ENCODE measurements at regions not wholly inside any gene's neighbourhood (a gene's known extent, or its start where the extent isn't known, plus 50 kb on each side); places are given as distances from the start of the nearest gene placed in this dataset.

DNA sequence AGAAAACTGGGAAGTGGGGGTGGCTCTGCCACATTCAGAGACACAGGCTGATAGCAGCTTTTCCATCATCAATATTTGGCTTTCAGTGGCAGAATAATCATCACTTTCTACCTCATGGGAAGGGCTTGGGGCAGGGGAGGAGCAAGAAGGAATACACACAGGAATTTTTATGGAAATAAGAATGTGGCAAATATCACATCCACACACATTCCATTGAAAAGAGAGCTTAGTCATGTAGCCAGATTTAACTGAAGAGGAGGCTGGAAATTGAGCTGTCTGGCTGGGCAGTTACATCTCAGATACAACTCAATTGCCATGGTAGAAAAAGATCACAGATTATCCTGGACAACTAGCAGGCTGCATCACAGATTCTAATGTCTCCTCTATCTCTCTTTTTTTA, 1474.0 kb upstream of the ACVR2A start:
- ATAC-seq: no peak
- no peak for DNase-seq
- no peaks in the 10 kb centered on the region for H3K36me3 ChIP-seq (ENCODE audit: low read depth)
- TF ChIP-seq, protein P1, sequence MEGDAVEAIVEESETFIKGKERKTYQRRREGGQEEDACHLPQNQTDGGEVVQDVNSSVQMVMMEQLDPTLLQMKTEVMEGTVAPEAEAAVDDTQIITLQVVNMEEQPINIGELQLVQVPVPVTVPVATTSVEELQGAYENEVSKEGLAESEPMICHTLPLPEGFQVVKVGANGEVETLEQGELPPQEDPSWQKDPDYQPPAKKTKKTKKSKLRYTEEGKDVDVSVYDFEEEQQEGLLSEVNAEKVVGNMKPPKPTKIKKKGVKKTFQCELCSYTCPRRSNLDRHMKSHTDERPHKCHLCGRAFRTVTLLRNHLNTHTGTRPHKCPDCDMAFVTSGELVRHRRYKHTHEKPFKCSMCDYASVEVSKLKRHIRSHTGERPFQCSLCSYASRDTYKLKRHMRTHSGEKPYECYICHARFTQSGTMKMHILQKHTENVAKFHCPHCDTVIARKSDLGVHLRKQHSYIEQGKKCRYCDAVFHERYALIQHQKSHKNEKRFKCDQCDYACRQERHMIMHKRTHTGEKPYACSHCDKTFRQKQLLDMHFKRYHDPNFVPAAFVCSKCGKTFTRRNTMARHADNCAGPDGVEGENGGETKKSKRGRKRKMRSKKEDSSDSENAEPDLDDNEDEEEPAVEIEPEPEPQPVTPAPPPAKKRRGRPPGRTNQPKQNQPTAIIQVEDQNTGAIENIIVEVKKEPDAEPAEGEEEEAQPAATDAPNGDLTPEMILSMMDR (IDR thresholded peaks at IDR 0.05): no peak
- H3K9me3 ChIP-seq: no peaks in the 10 kb centered on the region
- no peak overlapping the region for H3K4me3 ChIP-seq
- intact Hi-C loops (cut with DNase I, micrococcal nuclease): no loop called here
- H3K4me1 ChIP-seq (ENCODE audit: low read depth): no peaks in the 10 kb centered on the region

DNA sequence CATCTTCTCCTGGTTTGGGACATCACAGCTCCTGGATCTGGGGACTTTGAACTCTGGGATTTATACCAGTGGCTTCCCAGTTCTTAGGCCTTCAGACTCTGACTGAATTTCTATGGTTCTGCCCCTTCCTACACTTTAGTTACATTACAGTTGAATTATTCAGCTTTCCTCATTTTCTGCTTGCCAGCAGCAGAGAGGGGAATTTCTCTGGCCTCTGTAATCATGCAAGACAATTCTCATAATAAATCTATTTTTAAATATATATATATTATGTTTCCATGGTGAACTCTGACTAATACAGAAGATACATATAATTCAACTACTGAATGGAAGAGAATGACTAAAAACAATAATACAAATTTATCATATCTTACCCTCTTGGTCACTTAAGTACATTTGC, 1478.6 kb upstream of the ACVR2A start:
- DNase-seq: no peak
- Histone ChIP-seq H3K36me3 (ENCODE audit: low read depth) (no peaks in the 10 kb centered on the region), H3K4me1 (ENCODE audit: low read depth) (no peaks in the 10 kb centered on the region), H3K4me3 (no peak overlapping the region), H3K9me3 (no peaks in the 10 kb centered on the region)
- ATAC-seq: no peak
- TF ChIP-seq, protein P1 (IDR thresholded peaks at IDR 0.05): no peak
- intact Hi-C loops (cut with DNase I, micrococcal nuclease): no loop called here

DNA sequence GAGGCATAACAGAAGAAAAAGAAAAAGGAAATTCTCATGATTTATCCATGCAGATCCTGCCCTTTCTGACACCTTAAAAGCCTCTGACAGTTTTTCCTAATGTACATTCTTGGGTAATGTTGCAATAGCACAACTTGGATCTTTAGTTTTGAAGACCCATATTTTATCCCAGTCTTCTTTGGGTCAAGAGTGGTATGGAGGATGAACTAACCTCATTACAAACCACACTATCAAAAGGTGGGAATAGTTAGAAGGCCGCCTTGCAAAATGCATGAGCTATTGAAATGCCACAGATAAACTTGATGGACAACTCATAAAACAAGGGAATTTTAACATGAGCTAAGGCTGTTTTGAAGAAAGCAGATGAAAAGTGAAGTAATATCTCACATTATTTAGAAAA, 1479.8 kb upstream of the ACVR2A start:
- Histone ChIP-seq H3K4me3 (no peak overlapping the region), H3K4me1 (ENCODE audit: low read depth) (no peaks in the 10 kb centered on the region), H3K9me3 (no peaks in the 10 kb centered on the region), H3K36me3 (ENCODE audit: low read depth) (no peaks in the 10 kb centered on the region)
- no peak for DNase-seq
- intact Hi-C loops (cut with DNase I, micrococcal nuclease): no loop called here
- TF ChIP-seq, protein P1 (IDR thresholded peaks at IDR 0.05): no peak
- ATAC-seq: no peak

DNA sequence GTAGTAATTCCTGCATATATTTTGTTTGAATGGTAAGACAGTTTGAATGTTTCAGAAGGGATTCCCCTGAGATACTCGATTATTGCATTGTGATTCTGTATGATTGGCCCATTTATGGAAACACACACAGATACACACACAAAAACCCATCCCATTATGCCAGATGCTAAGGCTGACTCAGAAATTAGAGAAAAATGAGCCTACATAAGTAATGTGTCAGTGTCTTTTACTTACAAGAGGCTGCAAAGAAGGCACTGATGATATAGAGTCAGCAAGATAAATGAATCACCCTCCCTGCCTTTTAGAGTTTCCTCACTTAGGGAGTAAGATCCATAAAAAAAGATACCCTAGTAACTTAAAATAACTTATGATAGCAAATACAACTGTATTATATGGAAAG, 1481.1 kb upstream of the ACVR2A start:
- ATAC-seq (no peak), DNase-seq (no peak)
- no peaks in the 10 kb centered on the region for H3K36me3 ChIP-seq (ENCODE audit: low read depth)
- intact Hi-C loops (cut with DNase I, micrococcal nuclease): no loop called here
- TF ChIP-seq, protein P1 (IDR thresholded peaks at IDR 0.05): no peak
- H3K4me3 ChIP-seq: no peak overlapping the region
- no peaks in the 10 kb centered on the region for H3K9me3 ChIP-seq
- no peaks in the 10 kb centered on the region for H3K4me1 ChIP-seq (ENCODE audit: low read depth)

DNA sequence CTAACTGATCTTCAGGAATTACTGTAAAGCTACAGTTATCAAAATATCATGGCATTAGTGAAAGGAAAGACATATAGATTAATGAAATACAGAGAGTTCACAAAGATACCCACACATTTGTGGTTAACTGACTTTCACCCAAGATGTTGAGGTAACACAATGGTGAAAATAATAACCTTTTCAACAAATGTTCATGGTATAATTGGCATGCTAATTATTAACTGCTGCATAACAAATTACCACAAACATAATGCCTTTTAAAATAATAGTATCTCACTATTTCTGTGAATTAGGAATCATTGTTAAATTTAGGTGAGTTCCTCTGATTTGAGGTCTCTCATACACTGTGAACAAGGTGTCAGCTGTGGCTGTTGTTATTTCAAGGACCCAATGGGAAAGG, 1493.1 kb upstream of the ACVR2A start:
- H3K36me3 ChIP-seq (ENCODE audit: low read depth): no peaks in the 10 kb centered on the region
- ATAC-seq (no peak), DNase-seq (no peak)
- H3K4me3 ChIP-seq: no peak overlapping the region
- H3K9me3 ChIP-seq: no peaks in the 10 kb centered on the region
- intact Hi-C loops (cut with DNase I, micrococcal nuclease): no loop called here
- H3K4me1 ChIP-seq (ENCODE audit: low read depth): no peaks in the 10 kb centered on the region
- TF ChIP-seq, protein P1 (IDR thresholded peaks at IDR 0.05): no peak

DNA sequence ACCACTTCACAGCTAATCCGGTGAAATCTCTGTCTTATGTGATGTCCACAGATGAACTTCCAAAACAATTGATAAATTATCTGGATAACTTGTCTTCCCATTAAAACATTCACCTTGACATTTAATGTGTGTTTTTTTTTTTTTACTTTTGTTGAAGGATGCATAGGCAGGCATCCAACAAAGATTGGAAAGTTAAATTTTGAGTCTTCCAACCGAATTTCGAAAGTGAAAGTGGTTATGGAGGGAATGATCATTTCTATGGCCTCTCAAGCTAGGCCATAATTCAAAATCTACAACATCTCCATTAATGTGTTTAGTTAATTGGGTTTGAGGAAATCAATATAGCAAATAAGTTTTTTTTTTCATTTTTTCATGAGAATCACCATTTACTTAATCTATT, 1495.5 kb upstream of the ACVR2A start:
- intact Hi-C loops (cut with DNase I, micrococcal nuclease): no loop called here
- Histone ChIP-seq H3K9me3 (no peaks in the 10 kb centered on the region), H3K4me1 (ENCODE audit: low read depth) (no peaks in the 10 kb centered on the region), H3K36me3 (ENCODE audit: low read depth) (no peaks in the 10 kb centered on the region), H3K4me3 (no peak overlapping the region)
- ATAC-seq (no peak), DNase-seq (no peak)
- TF ChIP-seq, protein P1 (IDR thresholded peaks at IDR 0.05): no peak

Data from mucosa of descending colon (tissue), 3 donors.